Type B pancreatic cell (in vitro differentiated cells): ENCODE measurements at regions not wholly inside any gene's neighbourhood (a gene's known extent, or its start where the extent isn't known, plus 50 kb on each side); places are given as distances from the start of the nearest gene placed in this dataset.

Experiments used
- DNase-seq: peaks from one replicate; pipeline ENCODE4 v3.0.0; 2021; ENCODE audit warnings: mixed read lengths; ENCODE audit not compliant: unreplicated experiment; ENCODE audit errors: extremely low spot score
- H3K27ac Mint-ChIP-seq: 2 replicates; pipeline ENCODE4 v1.8.0; 2021; ENCODE audit warnings: mild to moderate bottlenecking, mixed read lengths
- H3K27me3 Mint-ChIP-seq: 2 replicates; pipeline ENCODE4 v1.8.0; 2021; ENCODE audit warnings: mixed read lengths
- H3K36me3 Mint-ChIP-seq: 2 replicates; pipeline ENCODE4 v1.8.0; 2021; ENCODE audit warnings: mixed read lengths
- H3K4me1 Mint-ChIP-seq: one replicate; pipeline ENCODE4 v1.8.0; 2021; ENCODE audit warnings: mixed read lengths; ENCODE audit not compliant: unreplicated experiment
- H3K4me3 Mint-ChIP-seq: 2 replicates; pipeline ENCODE4 v1.8.0; 2021; ENCODE audit warnings: mild to moderate bottlenecking, mixed read lengths
- H3K9me3 Mint-ChIP-seq: 2 replicates; pipeline ENCODE4 v1.8.0; 2021; ENCODE audit warnings: mixed read lengths
- CTCF ChIP-seq: fragments of 200-600 bp; sonication (generic); conservative IDR thresholded peaks from 2 replicates; pipeline ENCODE4 v1.5.0; 2021; ENCODE audit warnings: antibody characterized with exemption, mild to moderate bottlenecking

DNA sequence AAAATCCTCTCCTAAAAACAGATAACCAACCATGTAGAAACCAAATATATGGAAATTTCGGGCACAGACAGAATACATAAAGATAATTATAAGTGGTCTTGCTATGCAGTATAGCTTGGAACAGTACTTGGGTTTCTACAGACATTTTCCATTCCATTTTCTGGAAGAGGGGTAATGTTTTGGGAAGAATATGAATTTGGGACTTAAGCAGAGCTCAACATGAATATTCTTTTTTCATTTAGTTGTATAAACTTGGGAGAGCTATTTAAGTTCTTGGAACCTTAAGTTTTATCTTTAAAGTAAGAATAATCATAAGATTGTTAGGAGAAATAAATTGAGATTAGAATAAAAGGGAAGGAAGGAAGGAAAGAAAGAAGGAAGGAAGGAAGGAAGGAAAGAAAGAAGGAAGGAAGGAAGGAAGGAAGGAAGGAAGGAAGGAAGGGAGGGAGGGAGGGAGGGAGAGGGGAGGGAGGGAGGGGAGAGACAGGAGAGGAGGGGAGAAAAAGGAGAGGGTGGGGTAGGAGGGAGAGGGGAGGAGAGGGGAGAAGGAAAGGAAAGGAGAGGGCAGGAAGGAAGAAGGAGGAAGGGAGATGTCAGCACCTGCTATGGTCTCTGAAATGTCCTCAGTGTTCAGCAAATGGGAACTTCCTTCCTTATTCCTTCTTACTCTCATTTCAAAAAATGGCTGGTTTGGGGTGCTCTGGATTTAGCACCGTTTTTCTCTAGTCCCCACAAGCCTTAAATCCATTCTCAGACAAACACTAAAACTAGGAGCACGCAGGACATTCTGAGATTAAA lies 248.3 kb downstream of the LY86 start:
- H3K4me1 Mint-ChIP-seq: peaks cover 4% of the 10 kb centered on the region
- no peak for DNase-seq
- H3K27ac Mint-ChIP-seq: no peak overlapping the region
- H3K4me3 Mint-ChIP-seq: no peak overlapping the region
- no peak for TF ChIP-seq CTCF
- no peaks in the 10 kb centered on the region for H3K9me3 Mint-ChIP-seq
- peaks cover 20% of the 10 kb centered on the region for H3K27me3 Mint-ChIP-seq
- no peaks in the 10 kb centered on the region for H3K36me3 Mint-ChIP-seq

- H3K4me3 Mint-ChIP-seq: no peak overlapping the region
- H3K27ac Mint-ChIP-seq: no peak overlapping the region
- peaks cover 21% of the 10 kb centered on the region for H3K27me3 Mint-ChIP-seq
- H3K9me3 Mint-ChIP-seq: no peaks in the 10 kb centered on the region
- DNase-seq: no peak
- peaks cover 7% of the 10 kb centered on the region for H3K4me1 Mint-ChIP-seq
- H3K36me3 Mint-ChIP-seq: no peaks in the 10 kb centered on the region
- TF ChIP-seq CTCF: no peak
These were observed 249.1 kb downstream of the LY86 start for GRCh38 chr6:6837541-6838080.

- Mint-ChIP-seq H3K4me3 (no peak overlapping the region), H3K9me3 (peaks cover 4% of the 10 kb centered on the region), H3K4me1 (peaks cover 4% of the 10 kb centered on the region), H3K27me3 (peaks cover 19% of the 10 kb centered on the region), H3K36me3 (no peaks in the 10 kb centered on the region), H3K27ac (no peak overlapping the region)
- no peak for DNase-seq
- TF ChIP-seq CTCF: no peak
These were observed 252.3 kb downstream of the LY86 start for GRCh38 chr6:6840831-6841291.

- Mint-ChIP-seq H3K36me3 (no peaks in the 10 kb centered on the region), H3K27me3 (peaks cover 19% of the 10 kb centered on the region), H3K4me3 (no peak overlapping the region), H3K9me3 (peaks cover 11% of the 10 kb centered on the region), H3K27ac (no peak overlapping the region), H3K4me1 (peaks cover 4% of the 10 kb centered on the region)
- no peak for DNase-seq
- TF ChIP-seq CTCF: no peak
These were observed 253.1 kb downstream of the LY86 start for GRCh38 chr6:6841571-6841970.

DNA sequence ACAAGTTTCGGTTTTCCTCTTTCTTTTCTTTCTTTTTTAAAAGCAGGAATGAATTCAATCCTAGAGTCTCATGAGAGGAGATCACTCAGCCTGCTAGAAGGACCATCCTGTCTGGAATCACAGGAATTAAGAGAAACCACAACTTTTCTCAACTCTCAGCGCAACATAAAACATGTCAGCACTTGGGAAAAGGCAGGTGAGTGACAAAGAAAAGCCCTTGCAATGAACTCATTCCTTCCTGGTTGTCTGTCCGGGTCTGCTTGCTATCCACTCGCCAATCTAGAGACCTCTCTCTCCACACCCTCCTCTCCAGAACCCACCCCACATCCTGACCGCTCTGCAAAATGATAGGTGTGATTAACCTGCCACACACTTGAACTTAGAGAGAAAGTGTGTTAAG lies 253.8 kb downstream of the LY86 start:
- Mint-ChIP-seq H3K27ac (no peak overlapping the region), H3K9me3 (peaks cover 11% of the 10 kb centered on the region), H3K27me3 (peaks cover 18% of the 10 kb centered on the region), H3K36me3 (no peaks in the 10 kb centered on the region), H3K4me3 (no peak overlapping the region), H3K4me1 (peaks cover 4% of the 10 kb centered on the region)
- no peak for TF ChIP-seq CTCF
- no peak for DNase-seq
